ENCODE measurements at regions not wholly inside any gene's neighbourhood (a gene's known extent, or its start where the extent isn't known, plus 50 kb on each side); places are given as distances from the start of the nearest gene placed in this dataset.
"Not testable (repeated sequence)": the region's sequence is repeated elsewhere in the genome, so short reads cannot be mapped to it uniquely, and the experiment has no call there.

DNA sequence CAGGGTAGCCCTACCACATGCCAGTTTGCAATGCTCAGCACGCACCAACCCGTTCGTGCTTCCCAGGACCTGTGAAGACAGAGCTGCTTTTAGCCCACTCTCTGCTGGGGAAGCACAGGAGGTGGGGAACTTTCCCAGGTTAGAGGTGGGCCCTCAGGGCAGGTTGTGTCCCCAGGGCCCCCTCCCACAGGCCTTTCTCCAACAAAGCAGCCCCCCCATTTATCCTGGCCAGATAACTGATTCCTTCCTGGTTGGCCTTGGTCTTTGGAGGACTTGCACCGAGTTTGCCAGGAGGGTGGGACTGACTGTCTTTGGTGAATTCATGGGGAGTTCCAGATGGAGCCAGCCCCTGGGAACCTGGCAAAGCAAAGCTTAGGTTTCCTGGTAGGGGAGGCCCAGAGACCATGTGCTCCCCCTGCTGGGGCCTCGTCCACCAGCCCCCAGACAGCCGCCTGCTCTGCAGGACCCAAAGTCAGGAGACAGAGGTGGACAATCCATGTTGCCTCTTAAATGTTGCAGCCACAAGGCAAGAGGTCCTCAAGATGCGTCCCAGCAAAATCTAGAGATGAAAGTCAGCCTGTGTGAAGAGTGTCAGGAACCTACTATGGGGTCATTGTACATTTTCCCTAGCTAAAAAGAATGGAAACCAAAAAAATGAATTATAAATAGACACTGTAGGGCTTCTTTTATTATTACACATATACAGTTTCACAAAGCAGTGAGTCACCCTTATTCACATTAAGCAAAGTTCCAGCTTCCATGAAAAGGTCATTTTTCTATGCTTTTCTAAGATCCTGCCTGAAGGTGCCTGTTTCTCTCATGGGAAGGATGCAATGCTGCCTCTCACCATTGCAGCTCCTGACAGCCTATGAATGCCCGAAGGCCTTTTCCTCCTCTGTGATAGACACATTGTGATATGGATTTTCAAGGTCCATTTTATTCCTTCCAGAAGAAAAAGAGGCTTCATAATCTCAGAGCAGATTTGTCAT is 497.8 kb downstream of the PREX1 start:
- DNase-seq (ENCODE audit: low read depth): no peak

DNA sequence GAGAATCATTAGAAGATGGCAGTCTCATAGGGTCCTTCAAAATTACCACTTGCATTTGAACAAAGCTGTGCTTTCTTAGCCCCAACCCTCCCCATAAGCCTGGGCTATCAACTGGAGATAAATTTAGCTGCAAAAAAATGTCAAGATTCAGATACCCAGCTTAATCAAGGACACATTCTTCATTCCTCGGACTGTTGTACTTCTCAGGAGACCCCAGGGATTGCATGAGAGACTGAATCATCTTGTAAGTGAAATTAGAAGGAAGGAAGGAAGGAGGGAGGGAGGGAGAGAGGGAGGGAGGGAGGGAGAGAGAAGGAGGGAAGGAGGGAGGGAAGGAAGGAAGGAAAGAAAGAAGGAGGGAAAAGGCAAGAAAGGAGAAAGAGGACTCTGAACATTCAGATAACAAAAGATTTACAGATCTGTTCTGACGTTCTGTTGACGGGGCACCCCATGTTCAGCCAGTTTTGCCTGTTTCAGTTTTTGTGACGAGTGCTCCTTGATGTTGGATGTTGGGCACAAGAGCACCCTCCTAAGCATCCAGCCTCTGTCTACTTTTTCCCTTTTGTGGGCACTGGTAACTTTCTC is 498.7 kb downstream of the PREX1 start:
- no peak for DNase-seq (ENCODE audit: low read depth)

DNA sequence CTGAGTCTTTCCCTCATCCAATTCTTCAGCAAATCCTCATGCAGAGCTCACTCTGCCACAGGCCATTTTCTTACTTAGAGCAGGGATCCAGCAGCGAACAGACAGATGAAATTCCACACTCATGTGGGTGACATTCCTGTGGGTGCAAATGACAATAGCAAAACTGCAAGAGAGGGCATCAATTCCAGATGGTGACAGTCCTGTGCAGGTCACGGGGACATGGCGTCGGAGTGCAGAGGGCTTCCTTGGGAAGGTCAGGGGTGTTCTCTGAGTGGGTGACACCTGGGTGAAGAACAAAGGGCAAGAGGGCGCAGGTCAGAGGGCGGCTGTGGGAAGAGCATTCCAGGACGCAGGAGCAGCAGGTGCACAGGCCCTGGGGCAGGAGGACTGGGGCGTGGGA is 500.0 kb downstream of the PREX1 start:
- DNase-seq (ENCODE audit: low read depth): not testable (repeated sequence)

DNA sequence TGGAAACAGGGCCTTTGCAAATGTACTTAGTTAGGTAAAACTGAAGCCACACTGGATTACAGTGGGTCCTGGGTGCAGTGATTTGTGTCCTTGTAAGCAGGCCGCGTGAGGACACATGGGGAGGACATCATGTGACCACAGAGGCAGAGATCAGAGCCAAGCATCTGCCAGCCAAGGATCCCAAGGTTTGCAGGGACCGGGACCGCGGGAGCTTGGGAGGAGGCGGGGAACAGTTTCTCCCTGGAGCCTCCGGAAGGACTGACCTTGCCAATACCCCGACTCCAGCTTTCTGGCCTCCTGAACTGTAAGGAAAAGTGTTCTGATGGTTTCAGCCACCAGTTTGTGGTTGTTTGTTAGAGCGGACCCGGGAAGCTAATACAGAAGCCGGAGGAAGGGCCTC is 500.9 kb downstream of the PREX1 start:
- DNase-seq (ENCODE audit: low read depth): no peak

DNA sequence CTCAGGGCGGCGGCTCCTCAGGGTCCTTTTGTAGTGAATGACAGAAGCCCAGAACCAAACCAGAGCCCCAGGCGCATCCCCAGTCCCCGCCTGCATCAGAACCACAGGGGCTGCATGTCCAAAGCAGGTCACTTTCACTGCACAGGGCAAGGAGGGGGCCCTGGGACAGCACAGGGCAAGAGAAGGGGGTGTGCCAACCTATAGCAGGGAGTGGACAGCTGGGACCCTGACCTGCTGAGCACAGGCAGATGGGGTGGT is 501.4 kb downstream of the PREX1 start:
- DNase-seq (ENCODE audit: low read depth): no peak

DNA sequence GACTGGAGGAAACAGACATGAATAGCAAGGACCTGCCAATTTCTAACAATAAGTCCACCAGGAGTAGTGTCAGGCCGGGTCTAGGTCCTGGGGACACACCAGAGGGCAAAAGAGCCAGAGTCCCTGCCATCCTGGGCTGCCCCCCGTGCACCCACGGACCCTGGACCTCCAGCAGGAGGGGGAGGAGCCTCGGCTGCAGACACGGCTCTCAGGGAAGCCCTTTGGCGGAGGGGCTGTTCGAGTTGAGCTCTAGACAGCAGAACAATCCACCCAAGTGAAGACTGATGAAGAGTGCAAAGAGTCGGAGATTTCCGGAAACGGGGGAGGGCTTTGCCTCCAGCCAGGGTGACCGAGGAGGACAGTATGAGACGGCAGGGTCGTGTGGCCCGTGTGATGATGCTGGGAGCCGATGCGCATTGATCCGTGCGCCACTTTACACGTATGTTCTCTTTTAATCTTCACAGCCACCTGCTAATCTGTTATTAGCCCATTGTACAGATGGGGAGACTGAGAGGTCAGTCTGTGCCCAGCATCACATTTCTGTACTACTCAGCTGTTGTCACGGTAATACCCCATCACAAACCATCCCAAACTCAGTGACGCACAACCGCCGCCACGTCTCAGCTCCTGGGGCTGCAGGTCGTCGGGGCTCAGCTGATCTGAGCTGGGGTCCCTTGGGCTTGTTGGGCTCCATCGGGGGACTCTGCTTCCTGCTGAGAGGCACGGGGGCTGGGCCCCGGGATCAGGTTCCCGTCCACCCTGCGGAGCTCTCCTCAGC is 502.0 kb downstream of the PREX1 start:
- no peak for DNase-seq (ENCODE audit: low read depth)

DNA sequence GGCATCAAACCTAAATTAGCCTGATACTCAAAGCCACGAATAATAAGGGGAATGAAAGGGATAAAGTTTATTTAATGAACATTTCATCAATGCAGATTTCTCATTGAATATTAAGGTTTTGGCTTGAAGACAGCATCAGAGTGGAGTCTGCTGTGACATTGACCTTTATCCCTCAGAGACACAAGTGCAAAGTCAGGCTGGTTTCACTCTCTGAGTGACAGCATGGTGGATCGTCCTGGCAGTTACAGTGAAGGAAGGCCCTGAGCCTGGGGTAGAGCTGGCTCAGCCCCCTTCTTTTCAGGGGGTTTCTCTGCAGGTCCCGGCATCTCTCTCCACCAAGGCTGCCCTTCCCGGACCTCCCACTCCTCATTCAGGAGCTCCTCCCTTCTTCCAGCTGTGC is 503.1 kb downstream of the PREX1 start:
- no peak for DNase-seq (ENCODE audit: low read depth)

DNA sequence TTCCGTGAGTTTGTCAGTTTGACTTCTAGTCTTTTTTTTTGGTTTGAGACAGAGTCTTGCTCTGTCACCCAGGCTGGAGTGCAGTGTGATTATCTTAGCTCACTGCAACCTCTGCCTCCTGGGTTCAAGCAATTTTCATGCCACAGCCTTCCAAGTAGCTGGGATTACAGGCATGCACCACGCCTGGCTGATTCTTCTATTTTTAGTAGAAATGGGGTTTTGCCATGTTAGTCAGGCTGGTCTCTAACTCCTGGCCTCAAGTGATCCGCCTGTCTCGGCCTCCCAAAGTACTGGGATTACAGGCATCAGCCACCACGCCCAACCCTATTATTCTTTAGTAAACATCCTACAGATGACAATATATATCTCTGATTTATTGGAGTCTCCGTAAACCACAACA is 506.5 kb downstream of the PREX1 start:
- no peak for DNase-seq (ENCODE audit: low read depth)

DNA sequence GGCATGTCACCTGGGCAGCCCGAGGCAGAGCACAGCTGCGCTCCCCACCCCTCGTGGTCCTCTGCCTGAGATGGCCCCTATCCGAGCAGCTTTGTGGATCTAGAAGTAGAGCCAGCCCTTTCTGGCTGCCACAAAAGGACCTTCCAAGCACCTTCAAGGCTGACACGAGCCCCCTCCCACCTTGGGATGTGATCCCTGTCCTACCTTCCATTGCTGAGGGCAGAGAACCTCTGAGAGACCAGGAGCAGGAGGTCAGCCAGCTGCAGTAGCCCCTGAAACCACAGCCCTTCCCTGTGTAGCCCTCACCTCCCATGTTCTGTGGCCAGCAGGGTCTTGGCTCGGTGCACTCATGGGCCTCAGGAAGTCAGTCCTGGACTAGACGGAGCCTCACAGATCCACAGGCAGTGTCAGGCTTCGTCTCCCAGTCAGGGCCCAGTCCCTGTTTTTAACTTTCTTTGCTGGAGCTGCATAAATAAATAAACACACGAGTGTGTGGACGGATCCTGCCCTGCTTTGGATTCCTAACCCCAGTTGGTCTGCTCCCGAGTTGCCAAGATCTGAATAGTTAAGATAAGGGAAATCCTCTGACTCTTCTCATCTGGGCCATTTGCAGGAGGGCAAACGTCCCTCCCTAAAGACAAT is 507.7 kb downstream of the PREX1 start:
- DNase-seq (ENCODE audit: low read depth): no peak

DNA sequence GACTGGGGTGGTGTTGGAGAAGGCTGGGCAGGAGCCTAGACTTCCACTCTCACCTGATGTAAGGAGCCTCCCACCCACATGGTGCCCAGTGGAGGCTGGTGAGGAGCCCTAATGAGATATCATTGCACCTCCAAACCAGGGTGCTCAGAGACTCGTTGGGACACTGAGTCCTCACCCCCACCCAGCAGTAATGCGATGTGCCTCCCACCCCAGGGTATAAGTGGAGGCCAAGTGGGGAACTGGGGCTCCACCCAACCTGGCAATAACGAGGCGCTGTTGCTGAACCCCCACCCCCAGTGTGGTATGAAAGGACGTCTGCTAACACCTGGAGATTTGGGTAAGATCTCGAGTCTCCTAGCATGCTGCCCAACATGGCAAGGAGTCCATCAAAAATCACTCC is 510.2 kb downstream of the PREX1 start:
- no peak for DNase-seq (ENCODE audit: low read depth)

DNA sequence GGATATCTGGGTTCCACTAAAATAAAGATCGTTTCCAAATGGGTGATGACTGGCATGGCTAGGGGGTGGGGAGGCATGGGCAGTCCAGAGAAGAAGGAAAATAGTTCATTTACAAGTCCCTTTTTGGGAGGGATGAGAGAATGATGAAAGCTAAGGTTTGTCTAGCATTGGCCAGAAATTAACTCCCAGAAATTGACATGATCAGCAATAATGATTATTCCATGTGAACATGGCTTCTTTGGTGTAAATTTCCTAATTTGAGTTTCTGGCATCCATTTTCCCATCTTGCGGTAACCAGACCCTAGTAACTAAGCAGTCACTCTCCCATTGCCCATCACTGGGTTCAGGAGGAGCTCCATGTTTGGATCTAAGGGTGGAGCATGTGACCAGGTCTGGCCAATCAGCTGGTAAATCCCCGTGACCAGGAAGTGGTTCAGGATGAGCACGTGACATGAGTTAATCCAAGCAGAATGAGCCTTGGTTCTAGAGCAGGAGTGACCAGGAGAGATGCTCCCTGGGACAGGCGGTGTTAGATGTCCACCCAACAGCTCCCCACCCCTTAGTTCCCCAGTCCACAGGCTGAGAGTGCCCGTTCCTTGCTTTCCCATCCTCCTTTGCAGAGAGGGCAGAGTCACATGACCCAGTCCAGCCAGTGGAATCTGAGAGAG is 512.7 kb downstream of the PREX1 start:
- no peak for DNase-seq (ENCODE audit: low read depth)

DNA sequence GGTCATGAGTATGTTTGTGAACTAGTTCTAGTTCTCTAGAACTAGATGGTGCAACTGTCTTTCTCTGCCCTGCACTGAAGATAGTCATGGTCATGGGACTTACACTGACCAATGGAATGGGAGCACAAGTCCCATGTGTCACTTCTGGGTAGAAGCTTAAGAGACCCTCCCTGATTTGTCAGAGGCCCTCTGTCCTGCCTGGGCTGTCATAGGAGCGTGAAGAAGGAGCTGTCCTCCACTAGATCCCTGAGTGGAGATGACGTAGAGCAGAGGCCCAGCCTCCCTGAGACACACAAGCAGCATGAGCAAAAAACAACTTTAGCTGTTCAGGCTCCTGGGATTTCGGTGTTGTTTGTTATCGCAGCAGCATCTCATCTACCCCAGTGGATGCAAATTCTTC is 514.5 kb downstream of the PREX1 start:
- no peak for DNase-seq (ENCODE audit: low read depth)

DNA sequence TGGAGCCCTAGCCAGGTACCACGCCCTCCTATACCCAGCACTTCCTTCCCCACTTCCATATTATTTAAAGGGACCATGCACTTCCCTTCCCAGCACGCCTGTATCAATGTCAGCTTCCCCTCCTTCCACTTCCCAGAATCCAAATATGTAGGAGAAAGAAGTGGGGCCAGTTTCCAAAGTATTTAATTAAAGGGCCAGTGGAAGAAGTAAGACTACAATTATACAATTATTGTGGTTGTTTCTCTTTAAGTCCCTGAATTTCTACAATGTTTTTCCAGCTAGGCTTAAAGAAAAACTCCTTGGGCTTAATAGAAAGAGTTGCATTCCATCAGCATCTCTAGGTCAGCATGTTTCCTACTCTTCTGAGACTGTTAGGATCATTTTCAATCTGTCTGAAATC is 515.8 kb downstream of the PREX1 start:
- DNase-seq (ENCODE audit: low read depth): no peak

DNA sequence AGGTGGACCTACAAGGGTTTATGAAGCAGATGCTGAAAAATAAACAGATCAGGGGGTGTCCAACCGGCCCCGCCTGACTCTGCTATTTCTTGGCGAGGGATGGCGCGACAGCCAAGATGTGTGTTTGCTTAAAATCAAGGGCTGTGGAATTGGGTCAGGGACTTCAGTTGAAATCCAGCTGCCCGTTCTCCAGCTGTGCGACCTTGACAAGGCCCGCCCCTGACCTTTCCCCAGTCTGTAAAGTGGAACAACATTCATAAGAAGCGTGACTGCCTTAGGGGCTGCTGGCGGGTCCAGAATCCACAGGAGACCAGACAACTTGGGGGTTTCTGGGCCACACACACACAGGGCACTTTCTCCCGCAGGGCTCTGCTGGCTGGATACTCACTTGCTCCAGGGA is 517.5 kb downstream of the PREX1 start:
- DNase-seq (ENCODE audit: low read depth): no peak

DNA sequence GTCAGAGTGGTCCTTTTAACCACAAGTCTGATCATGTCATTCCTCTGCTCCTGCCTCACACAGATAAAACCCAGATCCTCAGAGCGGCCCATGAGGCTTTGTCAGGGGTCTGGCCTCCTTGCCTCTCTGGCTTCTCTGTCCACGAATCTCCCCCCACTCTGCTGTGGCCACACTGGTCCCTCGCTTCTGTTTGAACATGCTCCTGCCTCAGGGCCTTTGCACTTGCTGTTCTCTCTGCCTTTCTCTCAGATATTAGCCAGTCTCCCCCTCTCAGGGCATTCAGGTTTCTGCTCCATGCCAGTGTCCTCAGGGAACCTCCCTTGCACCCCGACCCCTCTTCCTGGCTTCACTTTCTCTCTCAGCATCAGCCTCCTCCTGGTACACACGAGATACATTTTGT is 518.5 kb downstream of the PREX1 start:
- DNase-seq (ENCODE audit: low read depth): no peak

DNA sequence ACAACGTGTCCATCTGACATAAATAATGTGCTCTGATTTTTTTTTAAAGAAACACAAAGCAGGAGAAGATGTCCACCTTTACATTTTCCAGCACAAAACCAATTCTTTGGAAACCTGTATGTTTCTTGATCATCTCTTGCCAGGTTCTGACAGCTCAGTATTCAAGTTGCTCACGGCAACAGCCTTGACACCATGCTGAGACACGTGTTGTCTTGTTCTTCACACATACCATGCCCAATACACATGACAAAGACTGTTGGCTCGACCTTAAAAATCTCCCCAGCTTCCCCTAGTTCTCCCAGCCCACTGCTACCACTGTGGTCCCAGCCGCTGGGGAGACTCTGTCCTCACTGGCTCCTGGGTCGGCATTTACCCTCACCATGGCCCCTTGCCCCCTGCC is 518.9 kb downstream of the PREX1 start:
- DNase-seq (ENCODE audit: low read depth): no peak

DNA sequence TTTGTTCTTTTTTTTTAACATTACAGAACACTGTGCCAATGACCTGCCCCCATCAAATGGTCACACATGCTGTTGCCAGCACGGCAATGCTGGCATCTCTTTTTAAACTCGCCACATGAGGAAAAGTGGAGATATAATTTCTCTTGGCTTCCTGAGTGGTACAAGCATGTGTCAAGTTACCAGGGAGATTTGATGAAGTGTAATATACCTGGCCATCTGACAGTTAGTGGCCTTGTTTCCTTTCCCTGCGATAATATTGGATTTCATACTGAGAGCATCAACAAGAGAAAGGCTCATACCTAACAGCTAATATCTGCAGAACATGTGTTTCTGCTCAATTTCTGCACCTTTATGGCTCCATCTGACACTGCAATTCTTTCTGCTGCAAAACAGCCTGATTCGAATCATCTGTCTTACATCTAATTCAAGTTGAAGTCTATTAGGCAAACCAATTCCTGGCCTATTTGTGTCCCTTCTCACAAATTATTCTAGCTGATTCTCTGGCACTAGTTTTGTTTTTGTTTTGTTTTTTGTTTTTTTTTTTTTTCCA is 519.5 kb downstream of the PREX1 start:
- no peak for DNase-seq (ENCODE audit: low read depth)

DNA sequence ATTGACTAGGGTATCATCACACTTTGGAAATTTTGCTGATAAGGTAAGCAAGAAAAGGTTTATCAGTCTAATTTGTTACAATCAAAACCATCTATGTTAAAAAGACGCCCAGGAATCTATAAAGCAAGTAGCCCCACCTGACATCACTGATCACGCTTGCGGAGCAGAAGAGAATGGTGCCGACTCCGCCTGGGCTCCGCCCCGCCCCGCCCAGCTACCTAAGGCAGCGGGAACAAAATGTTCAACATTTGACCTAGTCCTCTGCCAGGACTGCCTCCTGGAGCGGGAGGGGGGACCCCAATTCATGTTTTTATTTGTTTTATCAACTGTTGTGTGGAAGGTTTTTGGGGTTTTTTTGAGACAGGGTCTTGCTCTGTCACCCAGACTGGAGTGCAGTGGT is 520.5 kb downstream of the PREX1 start:
- DNase-seq (ENCODE audit: low read depth): no peak

DNA sequence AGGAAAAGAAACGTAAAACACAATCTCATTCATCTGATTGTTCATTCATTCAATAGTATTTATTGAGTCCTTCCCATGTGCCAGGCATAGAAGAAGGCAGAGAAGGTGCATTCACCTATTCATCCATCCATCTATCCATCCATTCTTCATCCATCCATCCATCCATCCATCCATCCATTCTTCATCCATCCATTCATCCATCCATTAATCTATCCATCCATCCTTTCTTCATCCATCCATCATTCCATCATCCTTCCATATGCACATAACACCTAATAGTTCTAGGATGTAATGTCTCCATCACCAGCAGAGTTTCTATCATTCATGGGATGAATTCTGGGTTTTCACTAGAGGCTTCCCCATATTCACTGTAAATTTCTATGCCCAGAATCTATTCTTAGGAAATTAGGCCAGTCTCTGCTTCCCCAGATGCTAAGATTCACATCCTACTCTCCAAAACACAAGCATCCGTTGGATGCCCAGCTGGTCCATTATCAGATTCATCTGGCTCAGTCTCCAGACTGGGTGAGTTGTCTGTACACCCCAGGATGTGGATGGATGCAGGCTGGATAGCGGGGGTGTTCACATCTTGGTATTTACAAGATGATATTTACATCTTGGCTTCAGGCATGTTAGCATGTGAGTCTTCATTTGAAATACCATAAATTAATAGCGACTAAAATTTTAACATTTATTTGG is 517.7 kb upstream of the SULF2 start:
- DNase-seq (ENCODE audit: low read depth): no peak

DNA sequence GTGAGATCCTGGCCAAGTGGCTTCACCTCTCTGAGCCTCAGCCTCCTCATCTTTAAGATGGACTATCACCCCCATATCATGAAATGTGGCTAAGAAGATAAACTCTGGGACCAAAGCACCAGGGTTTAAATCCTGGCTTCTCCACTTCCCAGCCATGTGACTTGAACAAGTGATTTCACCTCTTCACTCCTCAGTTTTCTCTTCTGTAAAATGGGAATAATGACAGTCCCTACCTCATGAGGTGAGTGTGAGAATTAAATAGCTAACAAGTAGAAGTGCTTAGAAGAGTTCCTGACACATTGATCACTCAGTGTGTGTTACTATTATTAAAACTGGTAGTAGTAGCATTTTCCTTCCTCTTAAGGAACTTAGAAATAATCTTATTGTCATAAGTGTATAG is 516.9 kb upstream of the SULF2 start:
- no peak for DNase-seq (ENCODE audit: low read depth)

DNA sequence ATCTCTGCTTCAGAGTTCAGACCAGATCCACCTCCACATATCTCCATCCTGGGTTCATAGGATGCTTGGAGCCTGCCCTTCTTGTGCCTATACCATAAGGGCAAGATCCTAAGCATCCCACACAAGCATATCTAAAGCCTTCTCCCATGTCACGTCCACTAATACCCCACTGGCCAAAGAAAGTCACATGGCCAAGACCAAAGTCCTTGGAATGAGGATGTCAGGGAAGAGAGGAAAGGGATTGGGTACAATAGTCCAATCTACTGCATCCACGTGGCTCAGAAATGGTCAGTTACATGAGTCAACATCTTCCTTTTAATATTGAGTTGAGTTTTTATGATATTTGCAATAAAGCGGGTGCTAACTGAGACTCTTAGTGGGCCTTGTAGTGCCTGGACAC is 515.9 kb upstream of the SULF2 start:
- DNase-seq (ENCODE audit: low read depth): no peak

All from stimulated activated CD8-positive, alpha-beta memory T cell treated with anti-CD3 and anti-CD28 coated beads, Interleukin-4, amount 100 ng/mL, for 24 hours (primary cell).